Bronchial epithelial cell (primary cell): ENCODE measurements at regions not wholly inside any gene's neighbourhood (a gene's known extent, or its start where the extent isn't known, plus 50 kb on each side); places are given as distances from the start of the nearest gene placed in this dataset.

Experiments used
- DNase-seq: peaks from one replicate; pipeline ENCODE4 v3.0.0-alpha.2; 2010; ENCODE audit warnings: low read depth
- FAIRE-seq: peaks from 2 replicates; lab custom pipeline; 2011; peaks lifted over from hg19 to GRCh38; lab: Jason Lieb, UNC
- H3K27me3 ChIP-seq: 2 replicates; pipeline ENCODE4 v1.5.1; 2011; ENCODE audit warnings: low read length; ENCODE audit not compliant: control insufficient read depth, insufficient read depth
- H3K36me3 ChIP-seq: 2 replicates; pipeline ENCODE4 v1.5.1; 2011; ENCODE audit warnings: low read length; ENCODE audit not compliant: control insufficient read depth, insufficient read depth
- H3K4me3 ChIP-seq: 2 replicates; pipeline ENCODE4 v1.5.1; 2011; ENCODE audit warnings: mild to moderate bottlenecking, low read depth, low read length, control low read depth
- CTCF ChIP-seq: IDR thresholded peaks from 2 replicates; pipeline ENCODE4 v1.5.1; 2011; ENCODE audit warnings: mild to moderate bottlenecking, moderate library complexity, low read length, control low read depth, inconsistent platforms; ENCODE audit not compliant: insufficient read depth, severe bottlenecking

GRCh38 chr4:185071236-185071811 is 53.0 kb downstream of the HELT start:
- no peak for TF ChIP-seq CTCF
- no peaks in the 10 kb centered on the region for H3K36me3 ChIP-seq
- FAIRE-seq (no peak), DNase-seq (no peak)
- H3K4me3 ChIP-seq, result no peak overlapping the region
- H3K27me3 ChIP-seq, result no peaks in the 10 kb centered on the region

- no peaks in the 10 kb centered on the region for H3K27me3 ChIP-seq
- no peak for FAIRE-seq
- no peak overlapping the region for H3K4me3 ChIP-seq
- DNase-seq, result no peak
- no peak for TF ChIP-seq CTCF
- no peaks in the 10 kb centered on the region for H3K36me3 ChIP-seq
Measured at GRCh38 chr4:185079271-185079905, 61.1 kb downstream of the HELT start.

GRCh38 chr4:185080545-185080944 is 62.3 kb downstream of the HELT start:
- Histone ChIP-seq H3K27me3 (no peaks in the 10 kb centered on the region), H3K36me3 (no peaks in the 10 kb centered on the region), H3K4me3 (no peak overlapping the region)
- DNase-seq (no peak), FAIRE-seq (no peak)
- no peak for TF ChIP-seq CTCF

GRCh38 chr4:185082561-185082960 is 60.5 kb upstream of the SLC25A4 start:
- H3K4me3 ChIP-seq, result no peak overlapping the region
- no peak for FAIRE-seq
- TF ChIP-seq CTCF, result no peak
- H3K27me3 ChIP-seq, result no peaks in the 10 kb centered on the region
- H3K36me3 ChIP-seq, result no peaks in the 10 kb centered on the region
- DNase-seq, result peak; percentile 3

GRCh38 chr4:185086053-185086452 is 57.0 kb upstream of the SLC25A4 start:
- Histone ChIP-seq H3K4me3 (no peak overlapping the region), H3K27me3 (no peaks in the 10 kb centered on the region), H3K36me3 (no peaks in the 10 kb centered on the region)
- DNase-seq (no peak), FAIRE-seq (no peak)
- no peak for TF ChIP-seq CTCF

- Histone ChIP-seq H3K27me3 (no peaks in the 10 kb centered on the region), H3K36me3 (no peaks in the 10 kb centered on the region), H3K4me3 (no peak overlapping the region)
- no peak for TF ChIP-seq CTCF
- DNase-seq (no peak), FAIRE-seq (no peak)
Measured at GRCh38 chr4:185088899-185089298, 54.2 kb upstream of the SLC25A4 start.
